ENCODE measurements at regions not wholly inside any gene's neighbourhood (a gene's known extent, or its start where the extent isn't known, plus 50 kb on each side); places are given as distances from the start of the nearest gene placed in this dataset.

DNA sequence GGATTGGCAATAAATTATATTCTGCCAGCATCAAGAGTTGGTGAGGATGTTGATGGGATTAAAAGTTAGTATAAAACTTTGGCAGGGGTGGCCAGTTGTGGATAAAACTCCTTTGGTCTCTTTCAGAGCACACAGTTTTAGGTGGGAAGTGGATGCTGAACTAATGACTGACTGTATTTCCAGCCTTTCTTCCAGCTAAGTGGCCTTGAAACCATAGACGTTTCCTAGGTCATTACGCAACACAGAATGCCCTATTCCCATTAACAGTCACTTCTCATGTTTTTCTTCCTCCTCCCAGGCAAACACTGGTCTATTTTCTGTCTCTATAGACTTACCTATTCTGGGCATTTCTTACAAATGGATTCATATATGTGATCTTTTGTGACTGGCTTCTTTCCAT is 467.4 kb downstream of the NEBL start:
- no peak for TF ChIP-seq CTCF (IDR thresholded peaks at IDR 0.05; ENCODE audit: low read depth, low read length, missing control alignments)
- in situ Hi-C loops (cut with HindIII; ENCODE audit: low pct_ligation_motif_present, low sequenced_read_pairs): no loop called here
- DNase-seq: no peak
- Histone ChIP-seq H3K27me3 (replicated peaks) (no peaks in the 10 kb centered on the region), H3K36me3 (replicated peaks) (no peaks in the 10 kb centered on the region), H3K4me3 (ENCODE audit: low read depth, low read length) (no peak overlapping the region), H3K27ac (no peak overlapping the region)

- Histone ChIP-seq H3K36me3 (replicated peaks) (no peaks in the 10 kb centered on the region), H3K4me3 (ENCODE audit: low read depth, low read length) (no peak overlapping the region), H3K27ac (no peak overlapping the region), H3K27me3 (replicated peaks) (no peaks in the 10 kb centered on the region)
- TF ChIP-seq CTCF (IDR thresholded peaks at IDR 0.05; ENCODE audit: low read depth, low read length, missing control alignments): no peak
- in situ Hi-C loops (cut with HindIII; ENCODE audit: low pct_ligation_motif_present, low sequenced_read_pairs): no loop called here
- DNase-seq: no peak
These were observed 469.3 kb downstream of the NEBL start for GRCh38 chr10:20427821-20428220.

DNA sequence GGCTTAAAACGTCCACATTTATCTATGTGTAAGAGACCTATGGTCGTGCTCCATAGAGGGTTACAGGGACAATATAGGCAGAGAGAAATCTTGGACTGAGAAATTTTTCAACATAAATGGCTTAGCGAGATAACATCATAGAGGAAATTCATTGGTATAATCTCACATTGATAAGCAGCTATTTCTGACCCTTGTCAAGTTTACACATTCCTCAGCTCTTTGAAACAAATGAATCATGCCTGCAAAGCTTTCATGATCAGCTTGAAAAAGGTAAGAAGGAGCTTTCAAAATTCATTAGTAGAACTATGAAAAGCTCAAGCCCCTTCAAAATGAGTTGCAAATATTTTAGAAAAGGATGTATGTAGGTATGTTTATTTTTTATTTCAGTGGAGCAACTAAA is 478.8 kb downstream of the NEBL start:
- in situ Hi-C loops (cut with HindIII; ENCODE audit: low pct_ligation_motif_present, low sequenced_read_pairs): no loop called here
- H3K4me3 ChIP-seq (ENCODE audit: low read depth, low read length): no peak overlapping the region
- no peaks in the 10 kb centered on the region for H3K27me3 ChIP-seq (replicated peaks)
- TF ChIP-seq CTCF (IDR thresholded peaks at IDR 0.05; ENCODE audit: low read depth, low read length, missing control alignments): no peak
- no peak overlapping the region for H3K27ac ChIP-seq
- DNase-seq: no peak
- H3K36me3 ChIP-seq (replicated peaks): no peaks in the 10 kb centered on the region

DNA sequence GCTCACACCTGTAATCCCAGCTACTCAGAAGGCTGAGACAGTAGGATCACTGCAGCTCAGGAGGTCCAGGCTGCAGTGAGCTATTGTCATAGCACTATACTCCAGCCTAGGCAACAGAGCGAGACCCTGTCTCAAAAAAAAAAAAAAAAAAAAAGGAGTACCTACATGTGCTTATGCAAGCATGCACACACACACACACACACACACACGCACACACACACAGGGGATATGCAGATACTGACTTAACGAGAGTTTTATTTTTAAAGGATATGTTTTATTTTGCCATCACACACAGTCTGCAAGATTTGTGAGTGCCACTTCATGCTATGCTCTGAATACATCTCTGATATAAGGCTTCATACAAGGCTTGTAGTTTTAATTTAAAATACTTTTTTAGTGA is 479.3 kb downstream of the NEBL start:
- in situ Hi-C loops (cut with HindIII; ENCODE audit: low pct_ligation_motif_present, low sequenced_read_pairs): no loop called here
- H3K27me3 ChIP-seq (replicated peaks): no peaks in the 10 kb centered on the region
- no peak overlapping the region for H3K4me3 ChIP-seq (ENCODE audit: low read depth, low read length)
- H3K27ac ChIP-seq: no peak overlapping the region
- no peaks in the 10 kb centered on the region for H3K36me3 ChIP-seq (replicated peaks)
- DNase-seq: no peak
- no peak for TF ChIP-seq CTCF (IDR thresholded peaks at IDR 0.05; ENCODE audit: low read depth, low read length, missing control alignments)

GRCh38 chr10:20415684-20416083 is 481.4 kb downstream of the NEBL start:
- no peak for DNase-seq
- TF ChIP-seq CTCF (IDR thresholded peaks at IDR 0.05; ENCODE audit: low read depth, low read length, missing control alignments): no peak
- in situ Hi-C loops (cut with HindIII; ENCODE audit: low pct_ligation_motif_present, low sequenced_read_pairs): no loop called here
- no peak overlapping the region for H3K4me3 ChIP-seq (ENCODE audit: low read depth, low read length)
- H3K27me3 ChIP-seq (replicated peaks): no peaks in the 10 kb centered on the region
- H3K27ac ChIP-seq: no peak overlapping the region
- H3K36me3 ChIP-seq (replicated peaks): no peaks in the 10 kb centered on the region

DNA sequence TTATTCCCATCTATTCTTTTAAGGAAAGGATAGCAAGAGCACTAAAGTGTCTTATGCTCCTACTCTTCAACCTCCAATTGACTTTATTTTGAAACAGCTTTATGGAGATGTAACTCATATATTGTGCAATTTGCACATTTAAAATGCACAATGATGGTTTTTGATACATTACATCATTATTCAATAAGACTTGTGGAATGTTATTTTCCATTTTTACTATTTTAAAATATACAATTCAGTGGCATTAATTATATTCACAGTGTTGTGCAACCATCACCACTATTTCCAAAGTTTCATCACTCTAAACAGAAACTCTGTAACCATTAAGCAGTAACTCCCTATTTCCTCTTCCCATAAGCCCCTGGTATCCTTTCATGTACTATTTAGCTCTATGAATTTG is 489.8 kb downstream of the NEBL start:
- DNase-seq: no peak
- TF ChIP-seq CTCF (IDR thresholded peaks at IDR 0.05; ENCODE audit: low read depth, low read length, missing control alignments): no peak
- Histone ChIP-seq H3K27ac (no peak overlapping the region), H3K36me3 (replicated peaks) (no peaks in the 10 kb centered on the region), H3K4me3 (ENCODE audit: low read depth, low read length) (no peak overlapping the region), H3K27me3 (replicated peaks) (no peaks in the 10 kb centered on the region)
- in situ Hi-C loops (cut with HindIII; ENCODE audit: low pct_ligation_motif_present, low sequenced_read_pairs): no loop called here

All from brain microvascular endothelial cell (primary cell).